Neural cell (in vitro differentiated cells): ENCODE measurements at regions not wholly inside any gene's neighbourhood (a gene's known extent, or its start where the extent isn't known, plus 50 kb on each side); places are given as distances from the start of the nearest gene placed in this dataset.

Experiments
- H2AFZ ChIP-seq: fragments of 200-600, 300-800 bp; sonication (generic), shearing (Covaris generic); 2 replicates; pipeline ENCODE4 v1.6.0; 2014; ENCODE audit warnings: low read depth, mild to moderate bottlenecking, antibody characterized with exemption, low read length, moderate library complexity
- H3F3A ChIP-seq: fragments of 200-600 bp; shearing (Covaris generic); 2 replicates; pipeline ENCODE4 v1.6.1; 2016; ENCODE audit warnings: mild to moderate bottlenecking, moderate library complexity, mixed read lengths, antibody characterized with exemption, low read length; ENCODE audit not compliant: insufficient read depth, poor library complexity, severe bottlenecking
- H3K27ac ChIP-seq: fragments of 200-600, 300-800 bp; sonication (generic), shearing (Covaris generic); 2 replicates; pipeline ENCODE4 v1.5.1; 2014; ENCODE audit warnings: mild to moderate bottlenecking, low read length, moderate library complexity
- H3K27me3 ChIP-seq: fragments of 300-800, 200-600 bp; sonication (generic), shearing (Covaris generic); 2 replicates; pipeline ENCODE4 v1.6.0; 2014; ENCODE audit warnings: mild to moderate bottlenecking, low read depth, low read length, moderate library complexity; ENCODE audit not compliant: insufficient read depth
- H3K36me3 ChIP-seq: fragments of 300-800, 200-600 bp; sonication (generic), shearing (Covaris generic); 2 replicates; pipeline ENCODE4 v1.5.1; 2014; ENCODE audit warnings: mild to moderate bottlenecking, antibody characterized with exemption, low read length, moderate library complexity; ENCODE audit not compliant: insufficient read depth
- H3K4me2 ChIP-seq: fragments of 300-800, 200-600 bp; sonication (generic), shearing (Covaris generic); 2 replicates; pipeline ENCODE4 v1.6.0; 2014; ENCODE audit warnings: mild to moderate bottlenecking, low read length
- H3K4me3 ChIP-seq: fragments of 300-800, 200-600 bp; sonication (generic), shearing (Covaris generic); 2 replicates; pipeline ENCODE4 v1.5.1; 2014; ENCODE audit warnings: mild to moderate bottlenecking, low read length, moderate library complexity
- H3K79me2 ChIP-seq: fragments of 200-600 bp; shearing (Covaris generic); replicated peaks from 2 replicates; pipeline ENCODE4 v1.6.0; 2014; ENCODE audit warnings: mild to moderate bottlenecking, low read length, moderate library complexity; ENCODE audit not compliant: insufficient read depth
- H3K9ac ChIP-seq: fragments of 300-800, 200-600 bp; sonication (generic), shearing (Covaris generic); 2 replicates; pipeline ENCODE4 v1.6.1; 2016; ENCODE audit warnings: mild to moderate bottlenecking, low read length, mixed read lengths
- H3K9me2 ChIP-seq: fragments of 200-600 bp; shearing (Covaris generic); 2 replicates; pipeline ENCODE4 v1.6.1; 2016; ENCODE audit warnings: mild to moderate bottlenecking, low read length, mixed read lengths; ENCODE audit not compliant: insufficient read depth
- H3K9me3 ChIP-seq: fragments of 200-600, 300-800 bp; sonication (generic), shearing (Covaris generic); 2 replicates; pipeline ENCODE4 v1.6.1; 2016; ENCODE audit warnings: mild to moderate bottlenecking, mixed run types, low read length, moderate library complexity, mixed read lengths
- H4K20me1 ChIP-seq: fragments of 200-600 bp; shearing (Covaris generic); 2 replicates; pipeline ENCODE4 v1.6.1; 2016; ENCODE audit warnings: mild to moderate bottlenecking, mixed run types; ENCODE audit not compliant: insufficient read depth
- EP300 ChIP-seq: fragments of 450-650 bp; conservative IDR thresholded peaks from 2 replicates; pipeline ENCODE4 v1.6.1; 2014; ENCODE audit warnings: antibody characterized with exemption, mild to moderate bottlenecking, moderate library complexity; ENCODE audit not compliant: poor library complexity, severe bottlenecking
- EZH2 ChIP-seq: fragments of 200-600, 300-800 bp; shearing (Covaris generic), sonication (generic); IDR thresholded peaks from 2 replicates; pipeline ENCODE4 v1.6.1; 2014; ENCODE audit warnings: antibody characterized with exemption, low read length, borderline replicate concordance, mild to moderate bottlenecking; ENCODE audit not compliant: insufficient read depth, poor library complexity, severe bottlenecking
- MXI1 ChIP-seq: fragments of 450-650 bp; conservative IDR thresholded peaks from 2 replicates; pipeline ENCODE4 v1.6.1; 2014; ENCODE audit warnings: antibody characterized with exemption, mild to moderate bottlenecking; ENCODE audit not compliant: poor library complexity, severe bottlenecking
- POLR2AphosphoS5 ChIP-seq: IDR thresholded peaks from 2 replicates; pipeline ENCODE4 v1.6.1; 2012
- RAD21 ChIP-seq: fragments of 450-650 bp; conservative IDR thresholded peaks from 2 replicates; pipeline ENCODE4 v1.6.1; 2014; ENCODE audit warnings: antibody characterized with exemption, mild to moderate bottlenecking, moderate library complexity
- SMC3 ChIP-seq: fragments of 450-650 bp; conservative IDR thresholded peaks from 2 replicates; pipeline ENCODE4 v1.6.1; 2014; ENCODE audit warnings: antibody characterized with exemption, mild to moderate bottlenecking, moderate library complexity; ENCODE audit not compliant: poor library complexity
- TAF1 ChIP-seq: IDR thresholded peaks from 2 replicates; pipeline ENCODE4 v1.6.1; 2012; ENCODE audit warnings: low read depth
- TF ChIP-seq, protein P1 (sequence below): IDR thresholded peaks from 2 replicates; pipeline ENCODE4 v1.6.1; 2012; ENCODE audit warnings: borderline replicate concordance

DNA sequence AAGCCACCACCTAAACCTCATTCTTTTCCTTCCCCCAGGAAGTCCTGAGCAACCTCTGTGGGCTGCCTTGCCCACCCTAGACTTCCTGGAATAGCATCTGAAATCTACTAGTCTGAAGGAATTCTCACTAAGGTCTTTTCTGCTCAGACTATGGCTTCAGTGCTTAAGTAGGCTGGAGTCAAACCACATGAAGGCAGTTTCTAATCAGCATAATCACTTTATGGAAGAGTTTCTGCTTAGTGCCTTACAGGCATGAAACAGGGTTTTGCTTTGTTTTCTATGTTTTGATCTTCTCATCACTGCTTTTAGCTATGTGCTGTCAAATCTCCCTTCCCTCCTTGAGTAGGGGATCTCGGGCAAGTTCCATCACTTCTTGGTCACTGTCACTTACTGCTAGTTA, 117.7 kb downstream of the WT1 start:
- no peak overlapping the region for H3K9ac ChIP-seq

DNA sequence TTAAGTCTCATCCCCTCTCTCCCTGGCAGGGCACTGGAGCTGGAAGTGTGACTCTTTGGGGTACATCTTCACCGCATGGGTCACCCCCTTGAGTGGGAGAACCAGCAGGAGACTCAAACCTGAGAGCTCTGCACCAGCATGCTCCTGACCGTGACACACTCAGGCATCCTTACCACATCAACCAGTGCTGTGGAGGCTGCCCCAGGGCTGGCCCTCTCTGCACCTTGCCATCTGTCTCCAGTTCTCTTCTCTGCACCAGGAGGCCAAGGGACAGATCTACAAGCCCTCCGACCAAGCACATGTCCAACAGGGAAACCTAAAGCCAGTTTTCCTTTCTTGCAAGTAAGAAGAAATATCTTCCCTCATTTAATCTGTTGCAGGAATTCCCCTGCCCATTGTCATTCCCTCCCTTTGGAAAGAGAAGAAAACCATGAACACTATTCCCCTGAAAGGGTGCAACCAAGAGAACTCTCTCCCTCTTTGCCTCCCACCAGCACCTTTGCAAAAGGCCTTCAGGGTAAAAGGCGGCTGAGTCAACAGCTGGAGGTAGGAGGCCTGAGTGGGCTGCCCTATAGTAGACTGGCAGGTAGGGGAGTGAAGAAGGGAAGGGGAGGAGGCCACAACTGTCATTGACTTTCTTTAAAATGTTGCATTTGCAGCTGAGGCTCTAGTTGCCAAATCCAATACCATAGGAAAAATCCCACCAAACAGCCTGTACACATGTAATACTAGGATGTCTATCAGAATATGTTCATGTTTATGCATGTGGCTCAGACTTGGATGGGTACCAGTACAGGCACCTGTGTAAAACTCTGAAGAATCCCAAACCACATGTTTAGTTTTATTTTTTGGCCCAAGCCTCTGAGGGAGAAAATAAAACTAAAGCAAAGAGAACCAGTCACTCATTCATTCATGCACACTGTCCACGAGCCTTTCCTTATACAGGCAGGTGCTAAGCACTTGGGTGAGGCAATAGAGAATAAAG, 117.0 kb downstream of the WT1 start:
- TF ChIP-seq EZH2: no peak
- TF ChIP-seq SMC3: no peak
- TF ChIP-seq TAF1: no peak
- TF ChIP-seq EP300: no peak
- TF ChIP-seq, protein P1, sequence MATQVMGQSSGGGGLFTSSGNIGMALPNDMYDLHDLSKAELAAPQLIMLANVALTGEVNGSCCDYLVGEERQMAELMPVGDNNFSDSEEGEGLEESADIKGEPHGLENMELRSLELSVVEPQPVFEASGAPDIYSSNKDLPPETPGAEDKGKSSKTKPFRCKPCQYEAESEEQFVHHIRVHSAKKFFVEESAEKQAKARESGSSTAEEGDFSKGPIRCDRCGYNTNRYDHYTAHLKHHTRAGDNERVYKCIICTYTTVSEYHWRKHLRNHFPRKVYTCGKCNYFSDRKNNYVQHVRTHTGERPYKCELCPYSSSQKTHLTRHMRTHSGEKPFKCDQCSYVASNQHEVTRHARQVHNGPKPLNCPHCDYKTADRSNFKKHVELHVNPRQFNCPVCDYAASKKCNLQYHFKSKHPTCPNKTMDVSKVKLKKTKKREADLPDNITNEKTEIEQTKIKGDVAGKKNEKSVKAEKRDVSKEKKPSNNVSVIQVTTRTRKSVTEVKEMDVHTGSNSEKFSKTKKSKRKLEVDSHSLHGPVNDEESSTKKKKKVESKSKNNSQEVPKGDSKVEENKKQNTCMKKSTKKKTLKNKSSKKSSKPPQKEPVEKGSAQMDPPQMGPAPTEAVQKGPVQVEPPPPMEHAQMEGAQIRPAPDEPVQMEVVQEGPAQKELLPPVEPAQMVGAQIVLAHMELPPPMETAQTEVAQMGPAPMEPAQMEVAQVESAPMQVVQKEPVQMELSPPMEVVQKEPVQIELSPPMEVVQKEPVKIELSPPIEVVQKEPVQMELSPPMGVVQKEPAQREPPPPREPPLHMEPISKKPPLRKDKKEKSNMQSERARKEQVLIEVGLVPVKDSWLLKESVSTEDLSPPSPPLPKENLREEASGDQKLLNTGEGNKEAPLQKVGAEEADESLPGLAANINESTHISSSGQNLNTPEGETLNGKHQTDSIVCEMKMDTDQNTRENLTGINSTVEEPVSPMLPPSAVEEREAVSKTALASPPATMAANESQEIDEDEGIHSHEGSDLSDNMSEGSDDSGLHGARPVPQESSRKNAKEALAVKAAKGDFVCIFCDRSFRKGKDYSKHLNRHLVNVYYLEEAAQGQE: no peak
- Histone ChIP-seq H2AFZ (no peak overlapping the region), H3K79me2 (no peaks in the 10 kb centered on the region), H4K20me1 (no peaks in the 10 kb centered on the region), H3K36me3 (no peaks in the 10 kb centered on the region), H3K27me3 (no peaks in the 10 kb centered on the region), H3K9ac (no peak overlapping the region), H3K4me2 (no peak overlapping the region), H3K4me3 (no peak overlapping the region), H3K9me3 (no peaks in the 10 kb centered on the region), H3F3A (no peaks in the 10 kb centered on the region), H3K9me2 (no peaks in the 10 kb centered on the region), H3K27ac (no peak overlapping the region)

More for the DNA sequence above, 117.7 kb downstream of the WT1 start:
- Histone ChIP-seq H3K4me3 (no peak overlapping the region), H3K36me3 (no peaks in the 10 kb centered on the region), H3K79me2 (no peaks in the 10 kb centered on the region), H3K27me3 (no peaks in the 10 kb centered on the region), H2AFZ (no peak overlapping the region), H3F3A (no peaks in the 10 kb centered on the region), H3K4me2 (no peak overlapping the region), H4K20me1 (no peaks in the 10 kb centered on the region), H3K9me2 (no peaks in the 10 kb centered on the region), H3K27ac (no peak overlapping the region), H3K9me3 (no peaks in the 10 kb centered on the region)
- no peak for TF ChIP-seq RAD21
- no peak for TF ChIP-seq POLR2AphosphoS5
- no peak for TF ChIP-seq TAF1
- TF ChIP-seq MXI1: no peak
- TF ChIP-seq, protein P1: no peak
